ENCODE measurements at regions not wholly inside any gene's neighbourhood (a gene's known extent, or its start where the extent isn't known, plus 50 kb on each side); places are given as distances from the start of the nearest gene placed in this dataset.

DNA sequence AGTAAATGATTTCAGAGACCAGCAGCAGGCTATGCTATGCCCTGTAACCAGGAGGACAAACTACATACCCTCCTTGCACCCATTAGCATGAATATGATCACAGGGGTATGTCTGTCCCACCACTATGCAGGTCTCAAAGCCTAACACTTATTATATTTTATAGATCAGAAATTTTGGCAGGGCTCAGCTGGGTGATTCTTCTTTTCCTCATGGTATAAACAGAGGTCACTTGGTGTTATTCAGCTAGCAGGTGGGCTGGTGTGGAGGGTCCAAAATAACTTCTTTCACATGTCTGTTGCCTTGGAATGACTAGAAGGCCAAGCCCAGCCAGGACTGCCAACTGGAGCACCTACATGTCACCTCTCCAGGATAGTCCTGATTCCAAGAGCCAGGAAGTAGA, 252.9 kb downstream of the ARHGAP12 start:
- TF ChIP-seq ZNF341 (tag by site-specific recombination; IDR thresholded peaks at IDR 0.05; ENCODE audit: low read depth) (no peak), ZNF48 (tag by site-specific recombination; IDR thresholded peaks at IDR 0.05) (no peak), ZNF837 (tag by site-specific recombination; IDR thresholded peaks at IDR 0.05) (no peak), ZNF433 (tag by site-specific recombination; IDR thresholded peaks at IDR 0.05; ENCODE audit: low read depth) (no peak), OSR2 (tag by site-specific recombination; IDR thresholded peaks at IDR 0.05) (no peak), ZBTB21 (tag by site-specific recombination; IDR thresholded peaks at IDR 0.05) (no peak), SALL2 (tag by site-specific recombination; IDR thresholded peaks at IDR 0.05; ENCODE audit: borderline replicate concordance) (no peak), ZNF677 (tag by site-specific recombination; IDR thresholded peaks at IDR 0.05) (no peak), MZF1 (tag by site-specific recombination; IDR thresholded peaks at IDR 0.05; ENCODE audit: borderline replicate concordance) (no peak), ZNF221 (tag by site-specific recombination; IDR thresholded peaks at IDR 0.05; ENCODE audit: borderline replicate concordance) (no peak), ZNF654 (tag by site-specific recombination; IDR thresholded peaks at IDR 0.05; ENCODE audit: low read depth) (no peak)
- TF ChIP-seq, protein P1, sequence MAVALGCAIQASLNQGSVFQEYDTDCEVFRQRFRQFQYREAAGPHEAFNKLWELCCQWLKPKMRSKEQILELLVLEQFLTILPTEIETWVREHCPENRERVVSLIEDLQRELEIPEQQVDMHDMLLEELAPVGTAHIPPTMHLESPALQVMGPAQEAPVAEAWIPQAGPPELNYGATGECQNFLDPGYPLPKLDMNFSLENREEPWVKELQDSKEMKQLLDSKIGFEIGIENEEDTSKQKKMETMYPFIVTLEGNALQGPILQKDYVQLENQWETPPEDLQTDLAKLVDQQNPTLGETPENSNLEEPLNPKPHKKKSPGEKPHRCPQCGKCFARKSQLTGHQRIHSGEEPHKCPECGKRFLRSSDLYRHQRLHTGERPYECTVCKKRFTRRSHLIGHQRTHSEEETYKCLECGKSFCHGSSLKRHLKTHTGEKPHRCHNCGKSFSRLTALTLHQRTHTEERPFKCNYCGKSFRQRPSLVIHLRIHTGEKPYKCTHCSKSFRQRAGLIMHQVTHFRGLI (tag by site-specific recombination; IDR thresholded peaks at IDR 0.05), result no peak
- TF ChIP-seq, protein P2, sequence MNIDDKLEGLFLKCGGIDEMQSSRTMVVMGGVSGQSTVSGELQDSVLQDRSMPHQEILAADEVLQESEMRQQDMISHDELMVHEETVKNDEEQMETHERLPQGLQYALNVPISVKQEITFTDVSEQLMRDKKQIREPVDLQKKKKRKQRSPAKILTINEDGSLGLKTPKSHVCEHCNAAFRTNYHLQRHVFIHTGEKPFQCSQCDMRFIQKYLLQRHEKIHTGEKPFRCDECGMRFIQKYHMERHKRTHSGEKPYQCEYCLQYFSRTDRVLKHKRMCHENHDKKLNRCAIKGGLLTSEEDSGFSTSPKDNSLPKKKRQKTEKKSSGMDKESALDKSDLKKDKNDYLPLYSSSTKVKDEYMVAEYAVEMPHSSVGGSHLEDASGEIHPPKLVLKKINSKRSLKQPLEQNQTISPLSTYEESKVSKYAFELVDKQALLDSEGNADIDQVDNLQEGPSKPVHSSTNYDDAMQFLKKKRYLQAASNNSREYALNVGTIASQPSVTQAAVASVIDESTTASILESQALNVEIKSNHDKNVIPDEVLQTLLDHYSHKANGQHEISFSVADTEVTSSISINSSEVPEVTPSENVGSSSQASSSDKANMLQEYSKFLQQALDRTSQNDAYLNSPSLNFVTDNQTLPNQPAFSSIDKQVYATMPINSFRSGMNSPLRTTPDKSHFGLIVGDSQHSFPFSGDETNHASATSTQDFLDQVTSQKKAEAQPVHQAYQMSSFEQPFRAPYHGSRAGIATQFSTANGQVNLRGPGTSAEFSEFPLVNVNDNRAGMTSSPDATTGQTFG (tag by site-specific recombination; IDR thresholded peaks at IDR 0.05; ENCODE audit: borderline replicate concordance), result no peak
- TF ChIP-seq, protein P3, sequence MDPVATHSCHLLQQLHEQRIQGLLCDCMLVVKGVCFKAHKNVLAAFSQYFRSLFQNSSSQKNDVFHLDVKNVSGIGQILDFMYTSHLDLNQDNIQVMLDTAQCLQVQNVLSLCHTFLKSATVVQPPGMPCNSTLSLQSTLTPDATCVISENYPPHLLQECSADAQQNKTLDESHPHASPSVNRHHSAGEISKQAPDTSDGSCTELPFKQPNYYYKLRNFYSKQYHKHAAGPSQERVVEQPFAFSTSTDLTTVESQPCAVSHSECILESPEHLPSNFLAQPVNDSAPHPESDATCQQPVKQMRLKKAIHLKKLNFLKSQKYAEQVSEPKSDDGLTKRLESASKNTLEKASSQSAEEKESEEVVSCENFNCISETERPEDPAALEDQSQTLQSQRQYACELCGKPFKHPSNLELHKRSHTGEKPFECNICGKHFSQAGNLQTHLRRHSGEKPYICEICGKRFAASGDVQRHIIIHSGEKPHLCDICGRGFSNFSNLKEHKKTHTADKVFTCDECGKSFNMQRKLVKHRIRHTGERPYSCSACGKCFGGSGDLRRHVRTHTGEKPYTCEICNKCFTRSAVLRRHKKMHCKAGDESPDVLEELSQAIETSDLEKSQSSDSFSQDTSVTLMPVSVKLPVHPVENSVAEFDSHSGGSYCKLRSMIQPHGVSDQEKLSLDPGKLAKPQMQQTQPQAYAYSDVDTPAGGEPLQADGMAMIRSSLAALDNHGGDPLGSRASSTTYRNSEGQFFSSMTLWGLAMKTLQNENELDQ (tag by site-specific recombination; IDR thresholded peaks at IDR 0.05; ENCODE audit: low read depth), result no peak
- CTCF ChIA-PET, result no interaction called here
- no peak overlapping the region for H3K4me3 ChIP-seq (ENCODE audit: low read depth, low read length)
- H3K36me3 ChIP-seq (ENCODE audit: control insufficient read depth in 2 of 2, insufficient read depth in 1 of 2, low read length in 2 of 2), result no peaks in the 10 kb centered on the region
- H3K27ac ChIP-seq (ENCODE audit: extremely low read depth, low read depth, low read length), result no peak overlapping the region
- POLR2A ChIA-PET, result no interaction called here
- no peaks in the 10 kb centered on the region; the same call in 1 of the 2 replicates for H3K9me3 ChIP-seq (ENCODE audit: control insufficient read depth, insufficient read depth, low read depth, low read length)
- no peaks in the 10 kb centered on the region for H3K4me1 ChIP-seq (ENCODE audit: control insufficient read depth, insufficient read depth, low read length)

DNA sequence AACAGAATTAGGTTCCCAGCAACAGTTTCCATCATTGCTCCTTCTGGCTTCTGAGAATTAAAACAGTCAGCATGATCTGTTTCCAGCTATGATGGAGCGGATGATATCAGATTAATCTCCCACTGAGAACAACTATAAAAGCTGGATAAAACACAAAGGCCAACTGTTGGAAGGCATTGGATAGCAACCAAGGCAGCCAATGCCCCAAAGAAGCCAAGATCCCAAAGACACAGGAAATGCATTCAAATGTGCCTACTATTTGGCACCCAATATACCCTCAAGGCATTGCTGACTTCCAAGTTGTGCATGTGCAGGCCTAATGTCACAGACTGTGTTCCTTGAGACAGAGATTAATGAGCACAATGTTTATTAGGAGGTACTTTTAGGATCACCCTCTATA, 259.3 kb downstream of the ARHGAP12 start:
- no peaks in the 10 kb centered on the region; the same call in 1 of the 2 replicates for H3K9me3 ChIP-seq (ENCODE audit: control insufficient read depth, insufficient read depth, low read depth, low read length)
- H3K4me1 ChIP-seq (ENCODE audit: control insufficient read depth, insufficient read depth, low read length), result no peaks in the 10 kb centered on the region
- CTCF ChIA-PET, result interaction anchor here (1.1 kb wide), 1 partner anchor 9 kb away, joined by 3 read pairs; no protein-coding TSS in a partner anchor
- no peak overlapping the region for H3K4me3 ChIP-seq (ENCODE audit: low read depth, low read length)
- TF ChIP-seq ZNF560 (tag by site-specific recombination; IDR thresholded peaks at IDR 0.05; ENCODE audit: borderline replicate concordance) (no peak), YY1 (tag by site-specific recombination; IDR thresholded peaks at IDR 0.05) (no peak), SETDB1 (IDR thresholded peaks at IDR 0.05; ENCODE audit: insufficient read length, low read length) (no peak), ZNF473 (tag by site-specific recombination; IDR thresholded peaks at IDR 0.05) (no peak), ZNF555 (tag by site-specific recombination; conservative IDR thresholded peaks at IDR 0.05) (no peak), ZNF621 (tag by site-specific recombination; IDR thresholded peaks at IDR 0.05) (no peak), ZBTB17 (tag by site-specific recombination; IDR thresholded peaks at IDR 0.05) (no peak), ZNF140 (tag by site-specific recombination; IDR thresholded peaks at IDR 0.05) (no peak), SP7 (tag by site-specific recombination; IDR thresholded peaks at IDR 0.05) (no peak), ZNF610 (tag by site-specific recombination; IDR thresholded peaks at IDR 0.05; ENCODE audit: borderline replicate concordance) (no peak), SALL2 (tag by site-specific recombination; IDR thresholded peaks at IDR 0.05; ENCODE audit: borderline replicate concordance) (no peak), ZNF221 (tag by site-specific recombination; IDR thresholded peaks at IDR 0.05; ENCODE audit: borderline replicate concordance) (no peak)
- TF ChIP-seq, protein P4, sequence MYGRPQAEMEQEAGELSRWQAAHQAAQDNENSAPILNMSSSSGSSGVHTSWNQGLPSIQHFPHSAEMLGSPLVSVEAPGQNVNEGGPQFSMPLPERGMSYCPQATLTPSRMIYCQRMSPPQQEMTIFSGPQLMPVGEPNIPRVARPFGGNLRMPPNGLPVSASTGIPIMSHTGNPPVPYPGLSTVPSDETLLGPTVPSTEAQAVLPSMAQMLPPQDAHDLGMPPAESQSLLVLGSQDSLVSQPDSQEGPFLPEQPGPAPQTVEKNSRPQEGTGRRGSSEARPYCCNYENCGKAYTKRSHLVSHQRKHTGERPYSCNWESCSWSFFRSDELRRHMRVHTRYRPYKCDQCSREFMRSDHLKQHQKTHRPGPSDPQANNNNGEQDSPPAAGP (tag by site-specific recombination; IDR thresholded peaks at IDR 0.05), result no peak
- TF ChIP-seq, protein P5, sequence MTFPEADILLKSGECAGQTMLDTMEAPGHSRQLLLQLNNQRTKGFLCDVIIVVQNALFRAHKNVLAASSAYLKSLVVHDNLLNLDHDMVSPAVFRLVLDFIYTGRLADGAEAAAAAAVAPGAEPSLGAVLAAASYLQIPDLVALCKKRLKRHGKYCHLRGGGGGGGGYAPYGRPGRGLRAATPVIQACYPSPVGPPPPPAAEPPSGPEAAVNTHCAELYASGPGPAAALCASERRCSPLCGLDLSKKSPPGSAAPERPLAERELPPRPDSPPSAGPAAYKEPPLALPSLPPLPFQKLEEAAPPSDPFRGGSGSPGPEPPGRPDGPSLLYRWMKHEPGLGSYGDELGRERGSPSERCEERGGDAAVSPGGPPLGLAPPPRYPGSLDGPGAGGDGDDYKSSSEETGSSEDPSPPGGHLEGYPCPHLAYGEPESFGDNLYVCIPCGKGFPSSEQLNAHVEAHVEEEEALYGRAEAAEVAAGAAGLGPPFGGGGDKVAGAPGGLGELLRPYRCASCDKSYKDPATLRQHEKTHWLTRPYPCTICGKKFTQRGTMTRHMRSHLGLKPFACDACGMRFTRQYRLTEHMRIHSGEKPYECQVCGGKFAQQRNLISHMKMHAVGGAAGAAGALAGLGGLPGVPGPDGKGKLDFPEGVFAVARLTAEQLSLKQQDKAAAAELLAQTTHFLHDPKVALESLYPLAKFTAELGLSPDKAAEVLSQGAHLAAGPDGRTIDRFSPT (tag by site-specific recombination; IDR thresholded peaks at IDR 0.05), result no peak
- H3K27ac ChIP-seq (ENCODE audit: extremely low read depth, low read depth, low read length), result no peak overlapping the region
- POLR2A ChIA-PET, result no interaction called here
- H3K36me3 ChIP-seq (ENCODE audit: control insufficient read depth in 2 of 2, insufficient read depth in 1 of 2, low read length in 2 of 2), result no peaks in the 10 kb centered on the region

Data from HEK293 (cell line).